ENCODE measurements at regions not wholly inside any gene's neighbourhood (a gene's known extent, or its start where the extent isn't known, plus 50 kb on each side); places are given as distances from the start of the nearest gene placed in this dataset.
"Not testable (repeated sequence)": the region's sequence is repeated elsewhere in the genome, so short reads cannot be mapped to it uniquely, and the experiment has no call there.

DNA sequence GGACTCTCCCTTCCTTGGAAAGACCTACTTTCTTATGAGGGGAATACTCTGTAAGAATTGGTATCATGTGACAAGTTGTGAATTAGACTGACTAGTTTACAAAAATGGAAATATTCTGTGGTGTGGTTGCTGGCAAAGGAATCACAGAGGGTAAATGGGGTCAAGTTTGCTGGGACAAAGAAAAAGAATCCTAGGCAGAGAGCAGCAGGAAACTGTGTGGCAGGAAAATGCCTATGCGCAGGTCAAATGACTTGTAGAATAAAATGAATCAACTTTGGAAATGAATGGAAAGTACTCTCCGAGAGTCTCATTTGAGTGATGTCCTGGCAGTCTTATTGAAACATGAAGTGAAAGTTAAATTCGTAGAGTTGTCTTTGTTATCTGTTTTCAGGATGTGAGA is 1250.7 kb downstream of the UQCRFS1 start:
- FAIRE-seq (peak; percentile 96), DNase-seq (ENCODE audit: low spot score) (peak; percentile 62)

DNA sequence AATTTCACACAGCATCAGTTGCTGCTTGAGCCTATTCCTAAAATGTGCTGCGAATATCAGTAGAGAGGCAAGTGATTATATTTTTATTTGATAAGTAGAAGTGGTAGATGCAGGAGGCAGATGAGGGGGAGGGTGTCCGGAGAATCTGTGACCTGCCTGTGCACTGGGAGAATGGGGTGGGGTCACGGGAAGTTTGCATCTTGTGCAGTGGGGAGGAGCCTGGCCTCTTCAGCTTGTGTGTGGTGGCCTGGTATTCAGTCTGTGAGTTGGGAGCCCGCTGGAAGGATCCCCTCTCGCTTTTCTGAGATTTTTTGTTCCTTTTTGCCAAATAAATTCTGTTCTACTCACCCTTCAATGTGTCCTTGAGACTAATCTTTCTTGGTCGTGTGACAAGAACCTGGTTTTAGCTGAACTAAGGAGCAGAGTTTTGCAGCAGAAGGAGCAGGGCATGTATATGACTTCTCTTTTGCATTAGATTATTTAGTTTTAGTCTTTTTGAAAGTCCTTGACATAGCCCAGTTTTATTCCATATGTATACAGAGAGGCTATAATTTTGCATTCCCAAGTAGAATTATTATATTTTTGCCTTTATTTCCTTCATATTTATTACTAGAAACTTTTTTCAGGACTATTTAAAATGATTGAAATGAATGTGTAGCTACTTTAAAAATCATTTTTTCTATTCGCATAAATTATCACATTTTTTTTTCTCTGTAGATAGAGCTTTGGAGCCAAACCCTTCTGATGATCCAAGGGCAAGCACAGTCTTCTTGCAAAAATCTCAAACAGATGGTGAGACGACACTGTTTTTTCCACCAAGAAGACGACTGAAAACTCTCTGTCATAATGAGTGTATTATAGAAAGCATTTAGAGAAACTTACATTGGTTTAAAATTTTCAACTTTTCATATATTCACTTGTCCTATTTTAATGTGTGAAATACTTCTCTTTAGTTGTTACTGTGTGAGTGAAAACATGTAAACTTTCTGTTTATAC is 1257.2 kb downstream of the UQCRFS1 start:
- DNase-seq (ENCODE audit: low spot score) (no peak), FAIRE-seq (no peak)

DNA sequence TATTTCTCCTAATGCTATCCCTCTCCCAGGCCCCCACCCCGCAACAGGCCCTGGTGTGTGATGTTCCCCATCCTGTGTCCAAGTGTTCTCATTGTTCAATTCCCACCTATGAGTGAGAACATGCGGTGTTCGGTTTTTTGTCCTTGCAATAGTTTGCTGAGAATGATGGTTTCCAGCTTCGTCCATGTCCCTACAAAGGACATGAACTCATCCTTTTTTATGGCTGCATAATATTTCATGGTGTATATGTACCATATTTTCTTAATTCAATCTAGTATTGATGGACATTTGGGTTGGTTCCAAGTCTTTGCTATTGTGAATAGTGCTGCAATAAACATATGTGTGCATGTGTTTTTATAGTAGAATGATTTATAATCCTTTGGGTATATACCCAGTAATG is 1270.3 kb downstream of the UQCRFS1 start:
- FAIRE-seq: not testable (repeated sequence)

DNA sequence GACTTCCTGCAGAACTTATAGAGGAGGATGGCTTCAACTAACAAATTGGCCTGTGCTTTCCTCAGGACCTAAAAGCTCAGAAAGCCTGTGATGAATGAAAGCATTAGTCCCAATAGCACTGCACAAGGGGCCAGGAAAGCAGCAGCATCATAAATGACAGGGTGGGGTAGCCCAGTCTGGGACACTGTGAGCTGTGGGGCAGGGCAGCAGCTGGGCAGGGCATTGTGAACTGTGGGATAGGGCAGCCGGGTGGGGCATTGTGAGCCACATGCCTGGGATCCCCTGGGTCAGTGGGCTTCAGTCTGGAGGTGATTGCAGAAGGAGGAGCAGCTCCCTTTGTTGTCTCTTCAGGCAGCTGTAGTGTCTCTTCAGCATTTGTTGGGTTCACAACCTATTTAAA is 1276.8 kb downstream of the UQCRFS1 start:
- FAIRE-seq (no peak), DNase-seq (ENCODE audit: low spot score) (no peak)

More for the DNA sequence above, 1270.3 kb downstream of the UQCRFS1 start:
- DNase-seq (ENCODE audit: low spot score): not testable (repeated sequence)

DNA sequence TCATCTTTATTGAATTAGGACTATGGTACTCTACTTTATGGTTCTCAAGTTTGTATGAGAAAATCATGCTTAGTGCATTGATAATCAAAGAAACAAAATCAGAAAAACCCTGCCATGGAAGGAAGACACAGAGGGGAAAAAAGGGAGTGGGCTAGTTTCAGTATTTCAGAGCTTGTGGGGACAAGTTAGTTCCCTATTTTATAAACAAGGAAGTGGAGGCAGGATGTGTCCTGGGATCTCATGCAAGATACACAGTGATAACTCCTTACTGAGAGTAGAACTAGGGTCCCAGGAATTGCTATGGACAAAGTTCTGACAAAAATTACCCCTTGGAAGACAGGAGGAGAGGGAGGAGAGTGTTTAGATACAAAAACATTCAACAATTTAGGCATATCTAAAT is 1277.3 kb downstream of the UQCRFS1 start:
- FAIRE-seq (no peak), DNase-seq (ENCODE audit: low spot score) (no peak)

DNA sequence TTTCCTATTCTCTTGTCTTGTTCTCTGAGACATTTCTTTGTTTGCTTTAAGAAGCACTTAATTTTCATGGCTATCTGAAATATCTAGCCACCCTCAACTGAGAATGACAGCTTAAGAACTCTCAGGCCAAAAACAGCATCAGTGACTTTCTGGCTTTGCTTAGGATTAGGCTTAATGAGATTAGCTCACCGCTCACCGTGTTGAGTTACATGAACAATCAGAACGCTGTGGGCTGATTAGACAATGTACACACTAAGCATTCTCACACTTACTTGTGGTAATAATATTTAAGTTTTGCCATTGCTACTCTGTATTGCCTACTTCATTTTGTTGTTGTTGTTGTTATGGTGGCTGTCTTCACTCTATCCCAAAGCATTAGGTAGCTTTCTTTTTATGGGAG is 1283.6 kb downstream of the UQCRFS1 start:
- DNase-seq (ENCODE audit: low spot score) (no peak), FAIRE-seq (peak; percentile 35)

DNA sequence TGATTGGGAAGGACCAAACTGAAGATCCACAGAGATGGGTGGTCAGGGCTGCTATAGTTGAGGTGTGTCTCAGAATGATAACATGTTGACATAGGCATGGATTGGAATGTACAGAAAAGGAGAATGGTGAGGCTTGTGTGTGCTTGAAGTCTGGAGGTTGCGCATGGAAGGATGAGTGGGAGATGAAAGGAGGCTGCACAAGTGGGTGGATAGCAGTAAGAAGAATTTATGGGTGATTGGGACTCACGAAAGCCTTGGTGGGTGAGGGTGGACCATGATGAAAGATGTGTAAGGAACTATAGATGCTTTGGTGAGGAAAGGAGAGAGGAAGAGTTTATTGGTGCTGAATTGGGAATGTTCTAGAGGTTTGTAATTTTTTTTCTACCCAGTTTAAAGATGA is 1287.7 kb downstream of the UQCRFS1 start:
- FAIRE-seq (no peak), DNase-seq (ENCODE audit: low spot score) (no peak)

DNA sequence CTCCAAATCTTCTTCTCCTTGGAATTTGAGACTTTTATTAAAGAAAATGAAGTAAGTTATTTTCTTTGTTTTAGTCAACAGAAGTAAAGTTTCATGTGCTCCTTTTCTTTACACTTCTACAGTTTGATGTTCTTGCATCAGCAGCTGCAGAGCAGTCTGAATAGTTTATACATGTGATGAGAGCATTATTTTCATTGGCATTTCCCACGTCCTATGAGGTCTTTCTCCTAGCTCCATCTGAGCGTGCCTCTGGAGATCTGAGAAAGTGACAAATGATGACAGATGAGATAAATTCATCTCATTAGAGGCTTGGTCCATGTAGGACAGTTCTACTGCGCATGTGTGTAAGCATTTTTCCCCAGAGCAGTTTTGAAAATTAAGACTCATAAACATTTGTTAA is 1290.0 kb downstream of the UQCRFS1 start:
- FAIRE-seq (no peak), DNase-seq (ENCODE audit: low spot score) (no peak)

DNA sequence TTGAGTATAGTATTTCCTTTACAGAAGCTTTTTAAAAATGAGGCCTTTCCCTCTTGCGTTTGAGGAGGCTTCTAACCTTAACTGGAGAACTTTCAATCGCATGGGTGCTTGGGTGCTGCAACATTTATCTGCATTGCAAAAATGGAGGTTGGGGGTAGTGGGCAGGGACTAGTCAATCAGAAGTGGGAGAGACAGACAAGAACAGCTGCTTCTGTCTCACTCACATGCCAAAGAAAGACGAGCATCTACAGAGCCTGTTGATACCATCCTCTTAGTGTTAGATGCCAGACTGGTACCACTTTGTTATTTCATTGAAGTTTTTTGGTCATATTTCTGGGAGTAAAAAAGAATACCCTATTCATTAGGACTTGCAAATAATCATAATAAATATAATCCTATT is 1292.2 kb downstream of the UQCRFS1 start:
- FAIRE-seq: no peak
- DNase-seq (ENCODE audit: low spot score): no peak

DNA sequence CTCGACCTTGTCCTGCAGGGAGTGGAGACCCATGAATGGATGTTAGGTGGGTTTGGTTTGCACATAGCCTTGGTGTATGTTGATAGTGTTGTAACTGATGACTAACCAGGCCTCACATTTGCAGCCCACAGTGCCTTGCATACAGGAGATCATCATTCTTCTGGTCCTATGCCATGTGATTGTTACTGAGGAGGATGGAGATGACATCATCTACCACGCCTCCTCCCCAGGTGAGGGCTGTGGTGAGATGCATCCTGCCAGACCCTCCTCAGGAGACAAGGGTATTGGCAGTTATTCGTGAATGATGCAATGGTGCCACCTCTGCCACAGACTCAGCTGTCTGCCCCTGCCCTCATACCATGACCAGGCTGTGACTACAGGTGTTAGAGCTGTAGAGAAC is 1294.1 kb downstream of the UQCRFS1 start:
- peak; percentile 92 for FAIRE-seq
- DNase-seq (ENCODE audit: low spot score): no peak

DNA sequence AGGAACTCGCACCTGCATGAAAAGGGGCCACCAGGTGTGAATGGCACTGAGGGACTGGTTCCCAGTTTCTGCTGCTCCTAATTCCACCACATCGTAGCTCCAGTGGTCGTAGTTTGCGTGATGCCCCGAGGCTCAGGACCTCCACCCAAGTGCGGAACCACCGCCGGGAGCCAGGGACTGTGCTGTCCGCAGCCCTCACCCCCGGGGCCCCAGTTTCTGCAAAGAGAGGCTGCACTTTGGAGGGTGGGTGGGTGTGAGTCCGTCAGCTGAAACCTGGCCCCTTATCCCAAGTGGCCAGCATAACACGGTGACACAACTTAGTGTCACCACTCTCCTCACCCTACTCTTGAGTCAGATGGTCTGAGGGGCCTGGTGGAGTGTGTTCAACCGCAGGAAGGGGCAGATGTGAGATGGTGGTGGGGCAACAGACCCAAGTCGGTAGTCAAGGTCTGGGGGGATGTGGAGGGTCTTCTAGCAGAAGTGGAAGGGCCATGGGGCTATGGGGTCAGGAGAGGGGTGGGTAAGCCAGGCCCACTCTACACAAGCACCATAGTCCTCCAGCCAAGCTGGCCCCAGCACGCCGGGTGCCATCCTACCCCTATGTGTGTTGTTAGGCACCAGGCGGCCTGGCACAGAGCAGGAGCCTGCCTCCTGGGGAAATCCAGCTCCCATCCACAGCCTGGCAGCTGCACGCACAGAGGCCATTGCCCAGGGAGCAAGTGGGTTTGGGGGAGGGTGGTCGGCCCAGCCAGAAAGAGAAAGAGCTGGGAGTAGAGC is 1301.6 kb downstream of the UQCRFS1 start:
- DNase-seq (ENCODE audit: low spot score): no peak
- FAIRE-seq: peak; percentile 81

DNA sequence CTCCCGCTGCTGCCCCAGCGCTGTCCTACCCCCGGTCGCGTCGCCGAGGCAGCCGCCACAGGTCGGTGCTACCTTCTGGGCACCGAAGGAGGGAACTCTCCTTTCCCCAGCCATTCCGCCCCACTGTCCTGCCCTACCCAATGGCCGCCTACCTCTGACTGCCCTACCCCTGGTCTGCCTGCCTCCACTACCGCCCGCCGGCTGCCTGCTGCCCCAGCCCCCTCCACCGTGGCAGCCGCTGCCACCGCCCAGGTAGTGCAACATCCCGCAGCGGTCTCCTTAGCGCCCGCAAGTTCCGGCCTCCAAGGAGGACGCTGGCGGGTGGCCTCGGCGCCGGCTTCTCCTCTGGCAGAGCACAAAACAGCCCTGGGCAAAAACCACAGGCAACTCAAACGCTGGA is 1303.1 kb downstream of the UQCRFS1 start:
- FAIRE-seq (no peak), DNase-seq (ENCODE audit: low spot score) (no peak)

DNA sequence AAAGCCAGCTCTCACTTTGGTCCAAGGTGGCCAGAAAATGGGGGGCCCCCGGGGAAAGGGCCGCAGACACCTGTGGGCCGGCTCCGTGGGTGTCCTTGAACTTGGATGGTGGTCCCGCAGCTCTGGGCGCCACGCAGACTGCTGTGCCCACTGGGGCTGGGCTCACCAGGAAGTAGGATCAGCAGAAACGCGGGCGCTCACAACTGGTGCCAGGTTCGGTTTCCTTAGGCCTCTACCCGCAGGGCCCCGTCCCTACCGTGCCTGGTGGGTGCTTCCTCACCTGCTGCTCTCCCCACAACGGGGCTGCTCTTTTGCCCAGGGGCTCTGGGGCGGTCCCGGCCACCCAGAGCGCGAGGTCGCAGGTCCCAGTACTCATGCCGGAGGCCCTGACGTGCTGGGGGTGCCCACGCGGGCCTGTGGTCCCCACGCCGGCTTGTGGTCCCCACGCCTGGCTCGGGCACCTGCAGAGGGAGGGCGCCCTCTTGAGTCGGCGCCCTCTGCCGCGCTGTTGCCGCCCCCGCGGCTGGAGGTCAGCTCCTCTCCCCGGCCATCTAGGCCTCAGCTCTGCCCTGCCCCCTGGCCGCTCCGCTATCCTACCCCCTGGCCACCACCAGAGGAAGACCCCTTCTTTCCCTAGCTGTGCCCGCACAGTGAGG is 1303.6 kb downstream of the UQCRFS1 start:
- DNase-seq (ENCODE audit: low spot score) (no peak), FAIRE-seq (no peak)

DNA sequence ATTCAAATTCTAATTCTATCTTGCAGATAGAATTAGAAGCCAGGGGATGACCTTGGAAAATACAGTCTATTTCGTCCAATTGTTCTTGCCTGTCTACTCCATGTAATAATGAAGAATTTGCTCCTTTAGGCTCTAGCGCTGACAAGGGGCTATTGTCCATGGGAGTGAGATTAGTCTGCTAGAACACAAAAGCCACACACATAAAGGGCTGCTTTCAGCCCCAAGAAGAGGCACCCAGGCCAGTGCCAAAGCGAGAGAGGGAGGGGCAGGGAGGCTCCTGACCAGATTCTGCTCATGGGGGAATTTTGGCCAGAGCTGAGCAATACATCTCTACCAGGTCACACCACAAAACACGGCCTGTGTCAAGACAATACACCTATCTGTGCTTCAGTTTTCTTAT is 1306.9 kb downstream of the UQCRFS1 start:
- DNase-seq (ENCODE audit: low spot score): no peak
- no peak for FAIRE-seq

DNA sequence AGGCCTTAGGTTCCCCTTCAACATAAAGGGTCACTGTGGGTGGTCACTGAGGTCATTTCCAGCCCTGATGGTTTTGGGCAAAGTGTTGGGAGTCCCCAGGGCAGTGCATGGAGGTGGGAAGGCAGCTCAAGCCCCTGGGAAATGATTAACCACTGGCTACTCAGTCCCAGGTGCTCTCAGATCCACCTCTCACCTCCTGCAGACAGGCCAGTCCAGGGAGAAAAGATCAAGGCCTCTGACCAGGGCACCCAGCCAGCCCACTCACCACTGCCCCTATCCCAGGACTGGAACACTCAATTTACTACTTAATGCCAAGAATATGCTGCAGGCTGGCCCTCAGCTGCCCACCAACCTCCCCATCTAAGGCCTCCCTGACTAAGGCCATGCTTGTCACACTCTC is 1307.9 kb downstream of the UQCRFS1 start:
- DNase-seq (ENCODE audit: low spot score): no peak
- peak; percentile 5 for FAIRE-seq

DNA sequence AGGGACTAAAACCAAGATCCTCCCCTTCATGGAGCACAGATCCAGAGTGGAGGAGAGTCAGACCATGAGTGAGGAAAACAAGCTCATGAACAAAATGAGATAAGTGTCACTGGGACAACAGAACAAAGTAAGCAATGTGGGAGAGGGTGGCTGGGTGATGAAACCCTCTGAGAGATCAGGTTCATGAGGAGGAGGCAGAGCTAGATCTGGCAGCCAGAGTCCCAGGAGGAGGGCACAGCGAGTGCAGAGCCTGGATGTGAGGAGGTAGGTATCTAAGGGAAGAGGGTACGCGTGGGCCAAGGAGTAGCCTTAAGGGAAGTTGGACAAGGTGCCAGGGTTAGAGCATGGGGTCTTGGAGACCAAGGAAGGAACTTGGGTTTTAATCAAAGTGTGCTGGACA is 1311.9 kb downstream of the UQCRFS1 start:
- FAIRE-seq: no peak
- no peak for DNase-seq (ENCODE audit: low spot score)

DNA sequence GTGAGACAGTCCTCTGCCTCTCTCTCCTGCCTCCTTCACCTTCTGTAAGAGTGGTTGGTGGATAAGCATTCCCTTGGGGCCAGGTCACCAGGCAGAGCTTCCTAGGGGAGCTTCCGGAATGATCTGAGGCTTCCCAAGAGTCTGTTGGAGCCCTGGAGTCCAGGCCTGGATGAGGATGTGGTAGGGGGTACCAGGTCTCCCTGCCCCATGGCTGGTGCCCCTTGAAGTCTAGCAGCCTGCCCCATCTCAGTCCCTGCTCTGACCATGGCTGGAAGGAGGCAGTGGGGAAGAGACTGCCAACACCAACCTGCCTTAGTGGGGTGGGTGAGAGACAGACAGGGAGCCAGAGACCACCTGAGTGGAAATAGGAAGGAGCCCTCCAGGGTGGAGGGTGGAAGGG is 1316.9 kb downstream of the UQCRFS1 start:
- FAIRE-seq (no peak), DNase-seq (ENCODE audit: low spot score) (no peak)

DNA sequence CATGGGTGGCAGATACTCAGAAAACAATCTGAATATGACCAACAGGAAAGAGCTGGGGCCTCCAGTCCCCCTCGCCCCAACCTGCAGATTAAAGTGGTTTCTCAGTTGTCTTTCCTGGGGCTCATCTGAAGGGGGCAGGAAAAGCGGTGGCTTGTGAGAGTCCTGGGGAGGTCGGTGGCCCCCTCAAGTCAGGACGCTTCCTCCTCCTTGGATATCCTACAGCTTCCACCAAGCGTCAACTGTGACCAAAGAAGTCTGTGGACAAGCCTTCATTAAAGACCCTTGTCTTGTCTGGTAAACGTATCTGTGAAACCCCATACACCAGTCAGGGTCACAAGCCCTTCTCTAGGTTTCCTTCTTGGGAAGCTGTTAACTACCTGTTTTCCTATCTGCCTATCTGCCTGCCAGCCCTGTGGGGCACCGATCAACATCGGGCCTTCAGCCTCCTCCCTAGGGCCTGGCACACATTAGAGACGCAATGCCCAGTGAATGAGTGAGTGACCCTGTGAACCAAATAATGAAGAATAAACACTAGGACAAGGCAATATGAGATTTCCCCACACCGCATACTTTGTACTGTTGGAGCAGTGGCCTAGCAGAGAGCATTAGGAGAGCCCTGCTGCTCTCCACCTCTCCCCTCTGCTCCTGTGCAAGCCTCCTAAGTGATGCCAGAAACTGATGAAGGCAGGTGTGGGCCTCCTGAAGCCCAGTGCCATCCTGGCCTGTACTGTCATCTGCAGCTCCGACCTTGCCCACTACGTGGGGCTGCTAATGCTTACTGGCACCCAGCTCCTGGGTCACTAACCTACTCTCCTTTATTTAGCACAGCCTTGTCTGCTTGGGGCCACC is 1317.8 kb downstream of the UQCRFS1 start:
- DNase-seq (ENCODE audit: low spot score): no peak
- no peak for FAIRE-seq

DNA sequence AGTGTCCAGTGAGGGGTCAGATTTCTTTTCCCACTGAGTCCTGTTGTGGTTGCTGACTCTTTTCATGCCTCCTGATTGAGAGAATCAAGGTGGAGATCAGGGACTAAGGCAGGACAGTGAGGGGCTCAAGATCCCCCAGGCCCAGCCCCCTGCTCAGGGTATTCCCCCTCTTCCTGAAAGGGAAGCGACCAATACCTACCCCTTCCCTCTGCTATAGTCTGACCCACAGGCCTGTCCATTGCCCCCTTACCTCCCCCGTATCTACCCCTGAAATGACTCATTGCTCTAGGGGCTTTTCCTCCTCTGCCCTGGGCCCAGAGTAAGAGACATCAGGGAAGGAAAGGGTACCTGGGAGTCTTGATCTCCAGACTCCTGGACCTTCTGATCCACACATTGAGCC is 1320.5 kb downstream of the UQCRFS1 start:
- FAIRE-seq (no peak), DNase-seq (ENCODE audit: low spot score) (no peak)

DNA sequence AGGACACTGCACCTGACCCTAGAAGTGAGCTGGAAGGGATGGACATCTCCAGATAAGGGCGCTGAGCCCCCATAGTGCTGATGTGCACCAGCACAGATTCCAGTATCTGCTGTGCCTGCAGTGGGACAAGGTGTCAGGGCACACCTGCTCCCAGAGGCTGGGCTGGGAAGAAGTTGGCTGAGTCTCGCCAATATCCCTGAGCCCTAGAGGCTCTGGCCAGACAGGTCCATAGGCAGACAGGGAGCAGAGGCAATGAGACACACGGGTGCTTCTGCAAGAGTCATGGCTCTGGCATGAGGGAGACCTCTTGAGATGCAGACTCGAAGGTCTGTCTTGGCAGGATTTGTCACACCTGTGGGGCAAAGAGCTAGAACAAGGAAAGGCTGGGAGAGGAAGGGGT is 1321.5 kb downstream of the UQCRFS1 start:
- no peak for FAIRE-seq

DNA sequence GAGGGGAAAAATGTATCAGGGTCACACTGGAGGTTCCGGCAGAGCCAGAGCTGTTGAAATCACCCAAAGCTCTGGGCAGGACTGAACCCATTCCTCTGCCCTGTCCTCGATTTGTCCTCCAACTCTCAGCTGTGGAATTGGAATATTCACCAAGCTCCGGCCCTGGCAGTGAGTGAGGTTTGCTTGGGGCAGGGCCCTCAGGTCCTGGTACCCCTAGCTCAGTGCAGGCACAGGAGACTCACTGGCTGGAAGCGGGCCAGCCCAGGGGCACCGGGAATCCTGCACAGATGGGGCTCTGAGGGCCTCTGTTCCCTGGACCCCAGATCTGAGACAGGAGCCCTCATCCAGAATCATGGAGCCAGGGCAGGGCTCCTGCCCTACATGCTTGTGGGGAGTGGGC is 1322.3 kb downstream of the UQCRFS1 start:
- DNase-seq (ENCODE audit: low spot score) (peak; percentile 1), FAIRE-seq (no peak)

More for the DNA sequence above, 1321.5 kb downstream of the UQCRFS1 start:
- DNase-seq (ENCODE audit: low spot score): peak; percentile 3

All from urothelium cell line (cell line).